Upper lobe of left lung (tissue), 6 donors: ENCODE measurements at regions not wholly inside any gene's neighbourhood (a gene's known extent, or its start where the extent isn't known, plus 50 kb on each side); places are given as distances from the start of the nearest gene placed in this dataset.

Experiments
- ATAC-seq, 2 donors: fragments of 200-7000 bp; cut with Tn5 transposase; one replicate each; pipeline ENCODE4 v1.9.1; 2022; ENCODE audit warnings: mild to moderate bottlenecking in 2 of 2, moderate library complexity in 2 of 2; ENCODE audit not compliant: low FRiP score in 2 of 2
- DNase-seq, 2 donors: peaks; one replicate each; pipeline ENCODE4 v3.0.0-alpha.2; 2019 to 2020
- H3K27ac ChIP-seq, 4 donors: fragments of 200-600 bp; sonication (generic); one replicate each; pipeline ENCODE4 v1.5.1; 2016 to 2019
- H3K27me3 ChIP-seq, 4 donors: fragments of 200-600 bp; sonication (generic); one replicate each; pipeline ENCODE4 v1.5.1; 2017 to 2019
- H3K36me3 ChIP-seq, 4 donors: fragments of 200-600 bp; sonication (generic); one replicate each; pipeline ENCODE4 v1.5.1; 2016 to 2019
- H3K4me1 ChIP-seq, 4 donors: fragments of 200-600 bp; sonication (generic); one replicate each; pipeline ENCODE4 v1.5.1; 2018 to 2019
- H3K4me3 ChIP-seq, 4 donors: fragments of 200-600 bp; sonication (generic); one replicate each; pipeline ENCODE4 v1.5.1; 2017 to 2019; ENCODE audit warnings: mild to moderate bottlenecking in 2 of 4, moderate library complexity in 1 of 4
- H3K9me3 ChIP-seq, 4 donors: fragments of 200-600 bp; sonication (generic); one replicate each; pipeline ENCODE4 v1.5.1; 2018 to 2019
- EP300 ChIP-seq, 4 donors: sonication (generic); formaldehyde crosslinking; IDR thresholded peaks; one replicate each; pipeline ENCODE4 v1.5.1; 2017; ENCODE audit warnings: antibody characterized with exemption in 4 of 4, control low read depth in 2 of 4
- POLR2A ChIP-seq, 4 donors: fragments of 450-650 bp; IDR thresholded peaks; one replicate each; pipeline ENCODE4 v1.5.1; 2016 to 2017; ENCODE audit warnings: antibody characterized with exemption in 4 of 4, mild to moderate bottlenecking in 2 of 4
- POLR2AphosphoS5 ChIP-seq, 2 donors: sonication (generic); formaldehyde crosslinking; IDR thresholded peaks; one replicate each; pipeline ENCODE4 v1.5.1; 2017; ENCODE audit warnings: antibody characterized with exemption in 2 of 2
- WGBS, 2 donors: methylation state at CpG; one replicate each; pipeline ENCODE4 v1.1.5; 2017 to 2018; 5-methylcytosine and 5-hydroxymethylcytosine counted together
- TF ChIP-seq, protein P1 (sequence below), 6 experiments: fragments of 450-650 bp in 4 of 6; fragments of 200-600 bp in 2 of 6; sonication (generic) in 2 of 6; IDR thresholded peaks; one replicate each; pipeline ENCODE4 v1.5.1; 2016 to 2019; ENCODE audit warnings: antibody characterized with exemption in 6 of 6
- donor health status: DM: no; HTN: no; CAD: no; lungs with moderate emphysema.
- donor health status: DM: no; HTN: yes; CAD: no; lungs with severe emphysema.

DNA sequence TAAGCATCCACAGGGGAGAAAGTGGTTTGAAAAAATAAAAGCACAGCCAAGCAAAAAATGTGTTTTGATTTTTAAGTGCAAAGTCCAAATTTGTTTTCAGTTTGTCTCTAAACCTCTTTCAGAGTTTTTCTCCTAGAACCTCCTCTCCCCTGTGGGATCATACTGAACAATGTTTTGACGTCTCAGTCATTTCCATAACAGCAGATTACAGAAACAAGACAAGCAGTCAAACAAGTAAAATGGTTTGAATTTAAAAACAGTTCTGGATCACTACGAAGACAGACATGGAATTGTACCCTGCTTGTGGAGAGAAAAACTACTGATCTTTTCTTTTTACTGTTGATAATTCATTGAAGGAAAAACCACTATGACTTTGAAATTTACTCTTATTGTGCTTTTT lies 245.7 kb upstream of the CNTN4 start:
- WGBS, 2 donors: 64 to 65% methylated on average over 2 of the region's 2 CpGs
- ATAC-seq (no peak), DNase-seq (no peak)
- H3K9me3 ChIP-seq: no peaks in the 10 kb centered on the region
- no peaks in the 10 kb centered on the region for H3K36me3 ChIP-seq
- no peak overlapping the region for H3K27ac ChIP-seq
- no peaks in the 10 kb centered on the region for H3K4me1 ChIP-seq
- no peaks in the 10 kb centered on the region for H3K27me3 ChIP-seq
- H3K4me3 ChIP-seq: no peak overlapping the region
- no peak for TF ChIP-seq POLR2AphosphoS5 (IDR thresholded peaks at IDR 0.05)
- TF ChIP-seq POLR2A (IDR thresholded peaks at IDR 0.05): no peak
- TF ChIP-seq, protein P1, sequence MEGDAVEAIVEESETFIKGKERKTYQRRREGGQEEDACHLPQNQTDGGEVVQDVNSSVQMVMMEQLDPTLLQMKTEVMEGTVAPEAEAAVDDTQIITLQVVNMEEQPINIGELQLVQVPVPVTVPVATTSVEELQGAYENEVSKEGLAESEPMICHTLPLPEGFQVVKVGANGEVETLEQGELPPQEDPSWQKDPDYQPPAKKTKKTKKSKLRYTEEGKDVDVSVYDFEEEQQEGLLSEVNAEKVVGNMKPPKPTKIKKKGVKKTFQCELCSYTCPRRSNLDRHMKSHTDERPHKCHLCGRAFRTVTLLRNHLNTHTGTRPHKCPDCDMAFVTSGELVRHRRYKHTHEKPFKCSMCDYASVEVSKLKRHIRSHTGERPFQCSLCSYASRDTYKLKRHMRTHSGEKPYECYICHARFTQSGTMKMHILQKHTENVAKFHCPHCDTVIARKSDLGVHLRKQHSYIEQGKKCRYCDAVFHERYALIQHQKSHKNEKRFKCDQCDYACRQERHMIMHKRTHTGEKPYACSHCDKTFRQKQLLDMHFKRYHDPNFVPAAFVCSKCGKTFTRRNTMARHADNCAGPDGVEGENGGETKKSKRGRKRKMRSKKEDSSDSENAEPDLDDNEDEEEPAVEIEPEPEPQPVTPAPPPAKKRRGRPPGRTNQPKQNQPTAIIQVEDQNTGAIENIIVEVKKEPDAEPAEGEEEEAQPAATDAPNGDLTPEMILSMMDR (IDR thresholded peaks at IDR 0.05): no peak
- TF ChIP-seq EP300 (IDR thresholded peaks at IDR 0.05): no peak

- Histone ChIP-seq H3K27me3 (no peaks in the 10 kb centered on the region), H3K4me3 (no peak overlapping the region), H3K4me1 (no peaks in the 10 kb centered on the region), H3K9me3 (no peaks in the 10 kb centered on the region), H3K27ac (no peak overlapping the region), H3K36me3 (no peaks in the 10 kb centered on the region)
- DNase-seq (no peak), ATAC-seq (no peak)
- TF ChIP-seq POLR2AphosphoS5 (IDR thresholded peaks at IDR 0.05): no peak
- TF ChIP-seq EP300 (IDR thresholded peaks at IDR 0.05): no peak
- TF ChIP-seq, protein P1 (IDR thresholded peaks at IDR 0.05): no peak
- TF ChIP-seq POLR2A (IDR thresholded peaks at IDR 0.05): no peak
- 56 to 71% methylated on average over 3 of the region's 3 CpGs for WGBS, 2 donors
These were observed 242.8 kb upstream of the CNTN4 start for GRCh38 chr3:1855841-1856240.

DNA sequence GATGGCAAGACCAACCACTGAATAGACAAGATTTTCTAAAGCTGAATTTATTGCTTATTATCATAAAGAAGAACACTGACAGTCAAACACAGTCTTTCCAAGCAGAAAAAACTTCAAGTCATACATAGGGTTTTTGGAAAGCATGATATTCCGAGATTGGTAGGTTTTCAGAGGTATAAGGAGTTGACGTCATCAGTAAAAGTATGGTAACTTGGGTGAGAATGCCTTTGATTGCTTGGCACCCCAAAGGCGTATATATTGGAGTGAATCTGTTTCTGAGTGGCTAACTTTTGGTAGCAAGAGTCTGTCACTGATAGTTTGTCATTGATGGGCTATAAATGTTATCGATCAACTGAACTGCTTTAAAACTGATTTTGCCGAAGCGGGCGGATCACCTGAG lies 227.9 kb upstream of the CNTN4 start:
- Histone ChIP-seq H3K27me3 (no peaks in the 10 kb centered on the region), H3K4me1 (no peaks in the 10 kb centered on the region), H3K9me3 (no peaks in the 10 kb centered on the region), H3K27ac (no peak overlapping the region), H3K4me3 (no peak overlapping the region), H3K36me3 (no peaks in the 10 kb centered on the region)
- DNase-seq (no peak), ATAC-seq (no peak)
- no peak for TF ChIP-seq EP300 (IDR thresholded peaks at IDR 0.05)
- TF ChIP-seq, protein P1 (IDR thresholded peaks at IDR 0.05): no peak
- WGBS, 2 donors: 94 to 95% methylated on average over 7 of the region's 7 CpGs

GRCh38 chr3:1883534-1883933 lies 215.1 kb upstream of the CNTN4 start:
- Histone ChIP-seq H3K27me3 (no peaks in the 10 kb centered on the region), H3K27ac (no peak overlapping the region), H3K4me1 (no peaks in the 10 kb centered on the region), H3K4me3 (no peak overlapping the region), H3K9me3 (peaks cover 0 to 4% (median 0%) of the 10 kb centered on the region in 4 donors), H3K36me3 (no peaks in the 10 kb centered on the region)
- no peak for DNase-seq
- TF ChIP-seq POLR2A (IDR thresholded peaks at IDR 0.05) (no peak), EP300 (IDR thresholded peaks at IDR 0.05) (no peak), POLR2AphosphoS5 (IDR thresholded peaks at IDR 0.05) (no peak)
- TF ChIP-seq, protein P1 (IDR thresholded peaks at IDR 0.05): no peak
- WGBS, 2 donors: 47 to 55% methylated on average over 1 of the region's 1 CpG
- ATAC-seq: no peak

- Histone ChIP-seq H3K4me3 (no peak overlapping the region), H3K4me1 (no peaks in the 10 kb centered on the region), H3K9me3 (peaks cover 0 to 19% (median 4%) of the 10 kb centered on the region in 4 donors), H3K27me3 (no peaks in the 10 kb centered on the region), H3K27ac (no peak overlapping the region), H3K36me3 (no peaks in the 10 kb centered on the region)
- ATAC-seq (no peak), DNase-seq (no peak)
- TF ChIP-seq POLR2A (IDR thresholded peaks at IDR 0.05) (no peak), EP300 (IDR thresholded peaks at IDR 0.05) (no peak), POLR2AphosphoS5 (IDR thresholded peaks at IDR 0.05) (no peak)
- TF ChIP-seq, protein P1 (IDR thresholded peaks at IDR 0.05): no peak
- 61 to 76% methylated on average over 2 of the region's 2 CpGs for WGBS, 2 donors
These were observed 206.2 kb upstream of the CNTN4 start for GRCh38 chr3:1892459-1892858.
